Stimulated activated CD4-positive, alpha-beta T cell treated with anti-CD3 and anti-CD28 coated beads, Interleukin-15, amount 100 ng/mL, for 48 hours (primary cell): ENCODE measurements at regions not wholly inside any gene's neighbourhood (a gene's known extent, or its start where the extent isn't known, plus 50 kb on each side); places are given as distances from the start of the nearest gene placed in this dataset.

ENCODE experiments used
- DNase-seq, 2 donors: peaks; one replicate each; pipeline ENCODE4 v3.0.0-alpha.2; 2020; ENCODE audit warnings: low read depth in 2 of 2

GRCh38 chr9:18071651-18072060 is 402.3 kb upstream of the ADAMTSL1 start:
- DNase-seq: no peak

- DNase-seq: no peak
These were observed 401.0 kb upstream of the ADAMTSL1 start for GRCh38 chr9:18073002-18073401.

GRCh38 chr9:18074041-18074440 is 399.9 kb upstream of the ADAMTSL1 start:
- no peak for DNase-seq

GRCh38 chr9:18075253-18075952 is 398.6 kb upstream of the ADAMTSL1 start:
- DNase-seq: no peak

GRCh38 chr9:18077941-18078678 is 395.8 kb upstream of the ADAMTSL1 start:
- no peak for DNase-seq

GRCh38 chr9:18092138-18092537 is 381.8 kb upstream of the ADAMTSL1 start:
- DNase-seq: no peak

GRCh38 chr9:18106006-18106560 is 367.9 kb upstream of the ADAMTSL1 start:
- DNase-seq: no peak

- DNase-seq: no peak
These were observed 364.3 kb upstream of the ADAMTSL1 start for GRCh38 chr9:18109675-18110074.

- no peak for DNase-seq
These were observed 362.8 kb upstream of the ADAMTSL1 start for GRCh38 chr9:18111146-18111545.

GRCh38 chr9:18114559-18115475 is 359.1 kb upstream of the ADAMTSL1 start:
- no peak for DNase-seq

GRCh38 chr9:18118268-18118667 is 355.7 kb upstream of the ADAMTSL1 start:
- no peak for DNase-seq

GRCh38 chr9:18122171-18122570 is 351.8 kb upstream of the ADAMTSL1 start:
- no peak for DNase-seq

- no peak for DNase-seq
These were observed 349.2 kb upstream of the ADAMTSL1 start for GRCh38 chr9:18124760-18125159.

- DNase-seq: no peak
These were observed 347.0 kb upstream of the ADAMTSL1 start for GRCh38 chr9:18126831-18127498.

GRCh38 chr9:18127499-18127875 is 346.5 kb upstream of the ADAMTSL1 start:
- DNase-seq: no peak

- no peak for DNase-seq
These were observed 344.1 kb upstream of the ADAMTSL1 start for GRCh38 chr9:18129809-18130334.

- DNase-seq: no peak
These were observed 337.5 kb upstream of the ADAMTSL1 start for GRCh38 chr9:18136354-18136994.

GRCh38 chr9:18137815-18138214 is 336.1 kb upstream of the ADAMTSL1 start:
- DNase-seq: no peak

GRCh38 chr9:18138656-18139055 is 335.3 kb upstream of the ADAMTSL1 start:
- no peak for DNase-seq

- no peak for DNase-seq
These were observed 332.3 kb upstream of the ADAMTSL1 start for GRCh38 chr9:18141681-18142080.
